Spleen (tissue), 7 donors: ENCODE measurements at regions not wholly inside any gene's neighbourhood (a gene's known extent, or its start where the extent isn't known, plus 50 kb on each side); places are given as distances from the start of the nearest gene placed in this dataset.

Experiments used
- POLR2A ChIP-seq, 3 donors: fragments of 450-650 bp; IDR thresholded peaks; one replicate each; pipeline ENCODE4 v1.5.1; 2017; ENCODE audit warnings: antibody characterized with exemption in 3 of 3, mild to moderate bottlenecking in 1 of 3
- POLR2AphosphoS5 ChIP-seq, 3 donors: sonication (generic); formaldehyde crosslinking; IDR thresholded peaks; one replicate each; pipeline ENCODE4 v1.5.1; 2017; ENCODE audit warnings: antibody characterized with exemption in 3 of 3
- TF ChIP-seq, protein P1 (sequence below), 11 experiments: fragments of 200-600 bp in 7 of 11; fragments of 450-650 bp in 4 of 11; sonication (generic) in 4 of 11; IDR thresholded peaks in 8 of 11; conservative IDR thresholded peaks in 3 of 11; 1 replicate in 7 of 11; 2 replicates in 4 of 11; pipeline versions ENCODE4 v1.4.0 to v1.8.0; 2016 to 2021; ENCODE audit warnings: antibody characterized with exemption in 11 of 11, inconsistent platforms in 4 of 11, mild to moderate bottlenecking in 1 of 11
- donor health status: DM: no; HTN: no; CAD: no; lungs with moderate emphysema.
- donor health status: DM: no; HTN: no; CAD: no.
- donor health status: DM: no; HTN: no; CAD: no.

DNA sequence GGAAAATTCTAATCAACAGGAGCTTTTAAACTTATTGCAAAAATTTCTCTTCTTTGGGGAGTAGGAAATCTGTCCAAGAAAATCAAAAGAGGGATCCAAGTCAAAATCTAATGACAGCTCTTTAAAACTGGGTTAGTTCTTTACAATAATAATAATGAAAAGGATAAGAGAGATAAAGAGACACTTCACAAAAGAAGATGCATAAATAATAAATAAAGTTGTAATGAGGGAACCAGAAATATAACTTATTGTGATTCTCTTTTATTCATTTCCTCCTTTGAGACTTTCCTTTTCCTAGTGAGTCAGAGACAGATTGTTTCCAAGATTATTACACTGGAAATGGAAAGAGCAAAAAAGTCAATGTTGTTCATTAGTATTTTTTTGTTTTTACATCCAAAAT, 1029.3 kb downstream of the PCDH17 start:
- no peak for TF ChIP-seq POLR2A (IDR thresholded peaks at IDR 0.05)
- TF ChIP-seq, protein P1, sequence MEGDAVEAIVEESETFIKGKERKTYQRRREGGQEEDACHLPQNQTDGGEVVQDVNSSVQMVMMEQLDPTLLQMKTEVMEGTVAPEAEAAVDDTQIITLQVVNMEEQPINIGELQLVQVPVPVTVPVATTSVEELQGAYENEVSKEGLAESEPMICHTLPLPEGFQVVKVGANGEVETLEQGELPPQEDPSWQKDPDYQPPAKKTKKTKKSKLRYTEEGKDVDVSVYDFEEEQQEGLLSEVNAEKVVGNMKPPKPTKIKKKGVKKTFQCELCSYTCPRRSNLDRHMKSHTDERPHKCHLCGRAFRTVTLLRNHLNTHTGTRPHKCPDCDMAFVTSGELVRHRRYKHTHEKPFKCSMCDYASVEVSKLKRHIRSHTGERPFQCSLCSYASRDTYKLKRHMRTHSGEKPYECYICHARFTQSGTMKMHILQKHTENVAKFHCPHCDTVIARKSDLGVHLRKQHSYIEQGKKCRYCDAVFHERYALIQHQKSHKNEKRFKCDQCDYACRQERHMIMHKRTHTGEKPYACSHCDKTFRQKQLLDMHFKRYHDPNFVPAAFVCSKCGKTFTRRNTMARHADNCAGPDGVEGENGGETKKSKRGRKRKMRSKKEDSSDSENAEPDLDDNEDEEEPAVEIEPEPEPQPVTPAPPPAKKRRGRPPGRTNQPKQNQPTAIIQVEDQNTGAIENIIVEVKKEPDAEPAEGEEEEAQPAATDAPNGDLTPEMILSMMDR (IDR thresholded peaks at IDR 0.05 in 8 of 11, conservative IDR thresholded peaks at IDR 0.05 in 3 of 11): no peak
- TF ChIP-seq POLR2AphosphoS5 (IDR thresholded peaks at IDR 0.05): no peak
